Transverse colon (tissue), 3 donors: ENCODE measurements at regions not wholly inside any gene's neighbourhood (a gene's known extent, or its start where the extent isn't known, plus 50 kb on each side); places are given as distances from the start of the nearest gene placed in this dataset.

Source experiments
- EP300 ChIP-seq: sonication (generic); formaldehyde crosslinking; IDR thresholded peaks from one replicate; pipeline ENCODE4 v1.6.1; 2017; ENCODE audit warnings: antibody characterized with exemption, low read depth
- POLR2A ChIP-seq: fragments of 450-650 bp; IDR thresholded peaks from one replicate; pipeline ENCODE4 v1.6.1; 2016; ENCODE audit warnings: antibody characterized with exemption, mild to moderate bottlenecking, moderate library complexity
- TF ChIP-seq, protein P1 (sequence below), 5 experiments: fragments of 200-600 bp in 3 of 5; fragments of 450-650 bp in 2 of 5; sonication (generic) in 3 of 5; IDR thresholded peaks; 1 replicate in 2 of 5; 2 replicates in 3 of 5; pipeline ENCODE4 v1.5.1; 2016 to 2017; ENCODE audit warnings: antibody characterized with exemption in 5 of 5, inconsistent platforms in 3 of 5, mild to moderate bottlenecking in 2 of 5, moderate library complexity in 1 of 5

DNA sequence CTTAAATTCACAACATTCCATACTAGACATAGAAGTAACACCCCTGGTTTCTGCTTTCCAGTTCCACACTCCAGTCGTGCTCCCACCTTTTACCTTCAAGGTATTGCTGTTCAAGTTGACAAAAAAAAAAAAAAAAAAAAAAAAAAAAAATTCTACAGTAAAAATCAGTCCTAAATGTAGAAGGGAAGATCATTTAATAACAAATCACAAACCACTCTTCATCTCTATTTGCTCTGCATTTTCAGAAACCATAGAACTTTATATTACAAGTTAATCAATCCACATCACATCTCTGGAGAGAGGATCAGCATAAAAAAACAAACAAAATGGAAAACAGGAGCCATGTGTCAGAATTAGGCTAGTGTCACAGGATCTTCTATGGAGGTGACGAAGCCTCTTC, 206.3 kb upstream of the KLF14 start:
- TF ChIP-seq, protein P1, sequence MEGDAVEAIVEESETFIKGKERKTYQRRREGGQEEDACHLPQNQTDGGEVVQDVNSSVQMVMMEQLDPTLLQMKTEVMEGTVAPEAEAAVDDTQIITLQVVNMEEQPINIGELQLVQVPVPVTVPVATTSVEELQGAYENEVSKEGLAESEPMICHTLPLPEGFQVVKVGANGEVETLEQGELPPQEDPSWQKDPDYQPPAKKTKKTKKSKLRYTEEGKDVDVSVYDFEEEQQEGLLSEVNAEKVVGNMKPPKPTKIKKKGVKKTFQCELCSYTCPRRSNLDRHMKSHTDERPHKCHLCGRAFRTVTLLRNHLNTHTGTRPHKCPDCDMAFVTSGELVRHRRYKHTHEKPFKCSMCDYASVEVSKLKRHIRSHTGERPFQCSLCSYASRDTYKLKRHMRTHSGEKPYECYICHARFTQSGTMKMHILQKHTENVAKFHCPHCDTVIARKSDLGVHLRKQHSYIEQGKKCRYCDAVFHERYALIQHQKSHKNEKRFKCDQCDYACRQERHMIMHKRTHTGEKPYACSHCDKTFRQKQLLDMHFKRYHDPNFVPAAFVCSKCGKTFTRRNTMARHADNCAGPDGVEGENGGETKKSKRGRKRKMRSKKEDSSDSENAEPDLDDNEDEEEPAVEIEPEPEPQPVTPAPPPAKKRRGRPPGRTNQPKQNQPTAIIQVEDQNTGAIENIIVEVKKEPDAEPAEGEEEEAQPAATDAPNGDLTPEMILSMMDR (IDR thresholded peaks at IDR 0.05), result no peak
- TF ChIP-seq POLR2A (no peak), EP300 (no peak)
